ENCODE measurements at regions not wholly inside any gene's neighbourhood (a gene's known extent, or its start where the extent isn't known, plus 50 kb on each side); places are given as distances from the start of the nearest gene placed in this dataset.
"Not testable (repeated sequence)": the region's sequence is repeated elsewhere in the genome, so short reads cannot be mapped to it uniquely, and the experiment has no call there.

DNA sequence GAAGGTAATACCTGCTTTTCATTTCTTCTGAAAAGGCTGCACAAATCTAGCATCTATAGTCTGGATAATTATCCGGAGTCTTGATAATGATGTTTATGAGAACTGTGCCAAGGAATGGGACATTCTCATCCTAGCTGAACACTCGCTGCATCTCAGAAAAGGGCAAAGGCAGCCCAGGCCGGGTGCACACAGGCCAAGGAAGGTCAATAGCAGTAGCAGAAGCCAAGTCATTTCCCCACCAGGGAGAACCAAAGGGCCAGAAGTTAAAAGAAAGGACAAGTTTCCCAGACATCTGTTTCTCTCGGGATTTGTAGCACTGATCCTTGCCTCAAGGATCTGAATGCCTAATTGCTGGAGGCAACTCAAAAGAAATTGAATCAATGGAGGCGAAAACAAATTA, 66.1 kb upstream of the ANKRD55 start:
- DNase-seq (ENCODE audit: low read depth in 2 of 2) = no peak

DNA sequence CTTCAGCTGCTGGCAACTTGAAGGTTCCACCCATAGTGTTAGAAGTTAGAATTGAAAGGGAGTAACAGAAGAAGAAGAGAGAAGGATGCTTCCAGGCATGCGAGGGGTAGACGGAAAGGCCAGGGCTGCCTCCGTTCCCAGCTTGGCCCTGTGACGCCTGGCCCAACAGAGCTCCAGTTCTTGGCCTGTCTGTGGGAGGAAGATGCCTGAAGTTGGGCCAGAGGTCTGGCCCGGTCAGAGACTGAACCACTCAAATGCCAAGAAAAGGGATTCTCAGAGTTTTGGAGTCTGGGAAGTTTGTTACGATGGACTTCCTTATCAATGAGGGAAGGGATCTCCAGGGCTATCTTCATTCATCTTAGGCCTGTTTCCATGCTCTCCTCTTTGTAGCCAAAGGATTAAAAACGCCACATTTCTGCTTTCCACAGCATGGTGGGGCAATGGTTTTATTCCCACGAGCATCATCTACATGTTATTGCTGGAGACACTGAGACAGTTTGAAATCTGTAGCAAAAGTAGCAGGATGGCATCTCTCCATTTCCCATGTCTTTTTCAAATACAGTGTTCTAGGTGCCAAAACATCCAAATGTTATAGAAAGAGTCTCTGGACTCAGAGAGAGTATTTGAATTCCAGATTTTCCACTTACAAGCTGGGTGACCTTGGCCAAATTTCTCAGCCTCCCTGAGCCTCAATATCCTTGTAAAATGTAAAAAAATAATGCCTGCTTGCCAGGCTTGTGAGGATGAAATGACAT, 65.4 kb upstream of the ANKRD55 start:
- no peak for DNase-seq (ENCODE audit: low read depth in 2 of 2)

DNA sequence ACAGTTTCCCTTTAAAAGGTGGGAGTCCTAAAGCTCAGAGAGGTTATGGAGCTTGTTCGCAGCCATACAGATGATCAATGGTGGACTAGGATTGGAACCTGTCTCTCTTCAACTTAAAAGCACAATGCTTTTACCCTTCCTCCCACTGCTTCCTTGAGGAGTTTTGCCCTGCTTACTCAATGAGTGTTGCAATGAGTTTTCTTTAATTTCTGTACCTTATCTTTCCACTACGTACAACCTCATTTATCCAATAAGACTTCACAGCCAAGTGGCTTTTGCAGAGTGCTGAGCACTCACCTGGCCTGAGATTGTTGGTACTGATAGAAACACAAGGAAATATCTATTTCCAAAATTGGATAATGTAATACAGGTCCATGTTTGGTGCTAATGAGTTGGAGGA, 64.7 kb upstream of the ANKRD55 start:
- no peak for DNase-seq (ENCODE audit: low read depth in 2 of 2)

DNA sequence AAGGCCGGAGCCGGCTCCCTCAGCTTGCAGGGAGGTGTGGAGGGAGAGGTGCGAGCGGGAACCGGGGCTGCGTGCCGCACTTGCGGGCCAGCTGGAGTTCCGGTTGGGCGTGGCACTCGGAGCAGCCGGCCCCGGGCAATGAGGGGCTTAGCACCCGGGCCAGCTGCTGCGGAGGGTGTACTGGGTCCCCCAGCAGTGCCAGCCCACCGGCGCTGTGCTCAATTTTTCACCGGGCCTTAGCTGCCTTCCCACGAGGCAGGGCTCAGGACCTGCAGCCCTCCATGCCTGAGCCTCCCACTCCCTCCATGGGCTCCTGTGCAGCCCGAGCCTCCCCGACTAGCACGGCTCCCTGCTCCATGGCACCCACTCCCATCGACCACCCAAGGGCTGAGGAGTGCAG, 62.2 kb upstream of the ANKRD55 start:
- not testable (repeated sequence) for DNase-seq (ENCODE audit: low read depth in 2 of 2)

DNA sequence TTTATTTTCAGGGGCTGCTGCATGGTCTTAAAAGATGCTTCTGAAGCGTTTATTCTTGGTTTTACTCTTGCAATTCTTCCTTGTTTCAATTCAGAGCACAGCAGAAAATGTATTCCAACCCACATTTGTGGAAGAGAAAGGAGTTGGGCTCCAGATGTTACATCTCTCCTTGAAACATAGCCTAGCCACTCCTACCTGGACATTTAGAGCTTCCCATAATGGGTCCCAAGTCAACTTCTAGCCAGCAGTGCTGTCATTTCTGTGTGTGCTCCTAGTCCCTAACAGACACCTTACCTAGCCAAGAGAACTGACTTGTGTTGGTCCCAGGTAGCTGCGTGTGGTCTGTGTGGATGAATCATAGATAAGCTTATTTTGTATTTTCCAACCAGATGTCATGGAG, 61.2 kb upstream of the ANKRD55 start:
- no peak for DNase-seq (ENCODE audit: low read depth in 2 of 2)

DNA sequence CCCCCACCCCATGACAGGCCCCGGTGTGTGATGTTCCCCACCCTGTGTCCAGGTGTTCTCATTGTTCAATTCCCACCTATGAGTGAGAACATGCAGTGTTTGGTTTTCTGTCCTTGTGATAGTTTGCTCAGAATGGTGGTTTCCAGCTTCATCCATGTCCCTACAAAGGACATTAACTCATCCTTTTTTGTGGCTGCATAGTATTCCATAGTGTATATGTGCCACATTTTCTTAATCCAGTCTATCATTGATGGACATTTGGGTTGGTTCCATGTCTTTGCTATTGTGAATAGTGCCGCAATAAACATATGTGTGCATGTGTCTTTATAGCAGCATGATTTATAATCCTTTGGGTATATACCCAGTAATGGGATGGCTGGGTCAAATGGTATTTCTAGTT, 59.7 kb upstream of the ANKRD55 start:
- DNase-seq (ENCODE audit: low read depth in 2 of 2) = not testable (repeated sequence)

DNA sequence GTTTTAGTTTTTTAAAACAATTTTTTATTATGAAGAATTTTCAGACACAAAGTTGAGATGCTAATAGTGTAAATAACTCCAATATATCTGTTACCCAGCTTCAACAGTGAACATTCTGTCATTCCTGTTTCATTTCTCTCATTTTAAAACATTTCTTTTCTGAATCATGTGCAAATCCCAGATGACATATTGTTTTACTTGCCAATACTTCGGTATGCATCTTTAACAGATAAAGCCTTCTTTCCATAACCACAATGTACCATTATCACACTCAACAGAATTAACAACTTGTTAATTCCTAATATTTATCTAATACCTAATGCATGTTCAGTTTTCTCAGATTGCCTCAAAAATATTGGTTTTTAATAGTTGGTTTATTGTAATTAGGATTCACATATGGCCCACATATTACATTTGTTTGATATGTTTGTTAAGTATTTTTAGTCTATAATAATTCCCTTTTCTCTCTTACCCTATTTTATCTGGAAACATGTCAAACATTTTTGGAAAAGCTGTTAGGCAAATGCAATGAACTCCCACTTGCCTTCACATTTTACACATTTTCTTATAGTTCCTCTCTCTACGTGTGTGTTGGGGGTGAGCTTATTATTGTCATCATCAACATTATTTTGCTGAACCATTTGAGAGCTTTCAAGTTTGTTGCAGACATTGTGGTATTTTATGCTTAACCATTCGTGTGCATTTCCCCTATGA, 58.7 kb upstream of the ANKRD55 start:
- no peak for DNase-seq (ENCODE audit: low read depth in 2 of 2)

DNA sequence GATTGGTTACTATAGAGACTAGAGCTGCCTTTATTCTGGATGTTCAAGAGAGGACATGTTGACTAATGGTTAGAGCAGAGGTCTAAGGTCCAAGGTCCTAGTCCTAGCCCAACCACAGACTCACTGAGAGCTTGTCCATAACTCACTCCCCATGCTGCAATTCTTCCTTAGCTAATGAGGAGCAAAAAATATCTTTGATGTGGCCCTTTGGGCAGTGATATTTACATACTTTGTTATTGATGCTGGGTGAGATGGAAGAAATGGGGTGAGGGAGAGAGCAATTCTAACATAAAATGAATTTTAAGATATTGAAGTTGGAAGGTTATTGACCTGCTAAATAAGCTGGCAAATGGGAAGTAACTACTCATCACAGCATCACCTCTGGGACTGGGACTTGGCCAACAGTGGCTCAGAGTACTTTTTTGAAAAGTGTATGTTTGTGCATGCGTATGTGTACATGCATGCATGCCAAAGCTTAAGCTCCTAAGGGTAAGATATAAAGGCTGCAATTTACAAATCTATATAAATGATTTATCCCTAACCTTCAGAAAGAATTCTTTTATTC, 58.0 kb upstream of the ANKRD55 start:
- no peak for DNase-seq (ENCODE audit: low read depth in 2 of 2)

DNA sequence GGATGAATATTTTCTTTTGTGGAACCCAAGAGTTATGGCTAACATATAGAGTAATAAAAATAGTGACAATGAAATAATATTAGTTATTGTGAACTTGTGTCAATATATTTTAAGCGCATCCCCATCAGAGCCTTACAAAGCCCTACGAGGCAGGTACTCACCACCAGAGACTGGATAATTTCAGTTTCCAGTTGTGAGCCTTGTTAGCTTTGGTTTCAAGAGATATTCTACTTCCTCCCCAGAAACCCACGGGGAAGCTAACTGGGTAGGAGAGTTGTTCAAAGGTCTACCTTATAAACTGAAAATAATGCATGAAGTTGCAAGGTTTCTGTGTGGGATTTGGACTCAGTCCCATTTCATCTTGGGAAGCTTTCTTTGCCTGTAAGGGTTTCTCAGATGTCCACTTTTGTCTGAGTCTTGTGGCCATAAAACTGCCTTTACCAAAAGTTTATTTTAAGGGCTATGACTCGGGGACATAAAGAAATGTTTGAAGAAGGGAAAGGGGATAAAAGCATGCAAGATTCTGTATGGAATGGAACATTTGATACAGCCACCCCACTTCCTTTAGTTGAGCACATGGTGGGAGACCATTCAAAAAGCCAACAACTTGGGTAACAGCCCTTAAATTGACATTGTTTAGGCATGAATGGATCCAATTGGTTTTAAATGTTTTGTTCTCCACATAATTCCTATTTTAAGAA, 57.4 kb upstream of the ANKRD55 start:
- DNase-seq (ENCODE audit: low read depth in 2 of 2) = no peak

DNA sequence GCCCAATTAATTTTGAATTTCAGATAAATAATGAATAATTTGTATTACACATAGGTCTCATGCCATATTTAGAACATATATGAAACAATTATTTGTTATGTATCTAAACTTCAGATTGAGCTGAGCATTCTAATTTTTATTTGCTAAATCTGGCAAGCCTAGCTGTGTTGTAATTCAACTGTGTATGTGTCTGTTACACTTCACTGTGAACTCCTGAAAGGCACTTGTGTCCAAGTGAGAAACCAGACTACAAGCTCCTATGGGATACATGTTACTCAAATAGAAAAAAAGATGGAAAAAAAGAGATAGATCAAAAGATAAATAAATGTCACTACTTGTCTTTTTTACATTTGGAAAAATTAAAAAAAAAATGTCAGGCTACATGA, 56.5 kb upstream of the ANKRD55 start:
- no peak for DNase-seq (ENCODE audit: low read depth in 2 of 2)

DNA sequence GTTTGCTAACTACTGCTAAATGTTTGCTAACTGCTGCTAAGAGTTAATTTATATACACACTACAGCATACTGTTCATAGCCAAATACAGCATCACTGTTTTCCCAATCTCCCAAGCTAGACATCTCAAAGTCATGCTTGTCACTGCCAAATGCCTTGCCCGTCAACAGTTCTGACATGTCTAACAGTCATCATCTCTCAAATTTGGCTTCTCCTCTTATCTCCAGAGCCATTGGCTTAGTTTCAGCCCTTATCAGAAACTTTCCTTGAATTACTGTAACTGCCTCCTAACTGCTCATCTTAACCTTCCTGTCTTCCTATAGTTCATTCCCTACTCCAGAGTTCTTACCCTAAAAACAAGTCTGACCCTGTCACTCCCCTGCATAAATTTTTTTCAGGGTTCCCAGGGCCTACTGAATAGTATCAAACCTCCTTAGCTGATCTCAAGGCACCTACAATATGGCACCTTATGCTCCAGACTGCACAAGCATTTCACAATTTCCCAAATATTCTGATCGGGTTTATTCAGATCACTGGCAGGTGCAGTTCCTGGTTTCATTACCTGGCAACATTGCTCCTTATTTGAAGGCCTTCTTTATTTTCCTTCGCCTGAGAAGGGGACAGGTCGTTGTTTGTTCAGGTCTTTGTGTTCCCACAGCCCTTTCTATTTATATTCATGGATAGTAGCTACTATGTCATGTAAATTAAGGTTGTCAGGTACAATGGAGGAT, 55.9 kb upstream of the ANKRD55 start:
- DNase-seq (ENCODE audit: low read depth in 2 of 2) = no peak

DNA sequence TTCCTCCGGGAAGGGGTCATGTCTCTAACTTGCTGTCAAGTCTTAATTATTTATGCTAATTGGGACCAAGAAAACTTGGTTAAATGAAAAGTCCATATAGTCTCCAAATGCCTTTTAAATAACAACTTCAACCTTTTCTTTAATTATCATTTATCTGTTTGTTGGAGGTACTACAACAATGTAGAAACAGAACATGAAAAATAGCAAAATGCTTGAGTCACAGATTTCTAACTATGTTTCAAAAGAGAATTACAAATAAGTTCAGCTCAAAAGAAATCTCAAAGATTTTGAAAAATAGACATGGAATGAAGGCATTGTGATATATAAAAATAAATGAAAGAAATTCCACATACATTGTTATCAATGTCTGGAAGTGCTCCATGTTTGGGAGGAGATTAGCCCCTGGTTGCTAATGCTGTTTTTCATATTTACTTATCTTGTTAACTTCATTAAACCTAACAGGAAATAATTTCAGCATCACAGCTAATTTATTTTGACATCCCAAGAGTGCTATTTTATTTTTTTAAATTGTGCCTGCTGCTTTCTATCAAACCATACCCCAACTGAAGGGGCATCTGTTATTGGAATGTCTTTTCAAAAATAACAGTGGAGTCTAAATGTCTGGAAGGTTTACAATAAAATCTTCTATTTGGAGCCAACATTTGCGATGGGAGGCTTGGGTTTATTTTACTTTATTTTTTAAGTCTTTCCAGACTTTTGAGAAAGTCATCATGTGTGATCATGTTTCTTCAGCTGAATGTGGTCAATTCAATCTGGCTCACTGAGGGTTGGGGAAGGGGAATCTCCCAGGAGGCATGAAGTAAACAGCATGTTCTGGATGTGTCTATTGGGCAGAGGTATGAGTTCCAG, 53.1 kb upstream of the ANKRD55 start:
- no peak for DNase-seq (ENCODE audit: low read depth in 2 of 2)

DNA sequence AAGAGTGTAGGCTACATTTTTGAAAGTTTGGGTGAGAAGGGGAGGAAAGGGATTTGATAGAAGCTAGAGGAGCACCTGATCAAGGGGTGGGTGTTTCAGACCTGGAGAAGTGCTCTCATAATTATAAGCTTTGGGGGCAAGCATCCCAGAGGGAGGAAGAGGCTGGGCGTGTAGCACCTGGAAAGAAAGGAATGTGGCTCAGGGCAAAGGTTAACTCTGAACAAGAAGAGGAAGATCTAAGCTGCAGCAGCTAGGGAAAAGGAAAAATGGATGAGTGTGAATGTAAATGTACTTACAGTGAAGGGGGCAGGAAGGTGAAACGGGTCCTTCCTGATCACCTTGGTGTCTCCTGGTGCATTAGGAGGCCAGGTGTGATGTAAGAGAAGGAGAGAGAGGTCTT, 49.8 kb upstream of the ANKRD55 start:
- no peak for DNase-seq (ENCODE audit: low read depth in 2 of 2)
